ENCODE measurements at regions not wholly inside any gene's neighbourhood (a gene's known extent, or its start where the extent isn't known, plus 50 kb on each side); places are given as distances from the start of the nearest gene placed in this dataset.

- TF ChIP-seq, protein P1, sequence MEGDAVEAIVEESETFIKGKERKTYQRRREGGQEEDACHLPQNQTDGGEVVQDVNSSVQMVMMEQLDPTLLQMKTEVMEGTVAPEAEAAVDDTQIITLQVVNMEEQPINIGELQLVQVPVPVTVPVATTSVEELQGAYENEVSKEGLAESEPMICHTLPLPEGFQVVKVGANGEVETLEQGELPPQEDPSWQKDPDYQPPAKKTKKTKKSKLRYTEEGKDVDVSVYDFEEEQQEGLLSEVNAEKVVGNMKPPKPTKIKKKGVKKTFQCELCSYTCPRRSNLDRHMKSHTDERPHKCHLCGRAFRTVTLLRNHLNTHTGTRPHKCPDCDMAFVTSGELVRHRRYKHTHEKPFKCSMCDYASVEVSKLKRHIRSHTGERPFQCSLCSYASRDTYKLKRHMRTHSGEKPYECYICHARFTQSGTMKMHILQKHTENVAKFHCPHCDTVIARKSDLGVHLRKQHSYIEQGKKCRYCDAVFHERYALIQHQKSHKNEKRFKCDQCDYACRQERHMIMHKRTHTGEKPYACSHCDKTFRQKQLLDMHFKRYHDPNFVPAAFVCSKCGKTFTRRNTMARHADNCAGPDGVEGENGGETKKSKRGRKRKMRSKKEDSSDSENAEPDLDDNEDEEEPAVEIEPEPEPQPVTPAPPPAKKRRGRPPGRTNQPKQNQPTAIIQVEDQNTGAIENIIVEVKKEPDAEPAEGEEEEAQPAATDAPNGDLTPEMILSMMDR (IDR thresholded peaks at IDR 0.05; ENCODE audit: unreplicated experiment): no peak
- no peaks in the 10 kb centered on the region for H3K36me3 Mint-ChIP-seq (ENCODE audit: insufficient read depth)
- H3K4me1 Mint-ChIP-seq (ENCODE audit: low read depth): peaks cover 13% of the 10 kb centered on the region
- H3K9me3 Mint-ChIP-seq (ENCODE audit: low read depth): no peaks in the 10 kb centered on the region
- no peak for DNase-seq (ENCODE audit: low spot score, unreplicated experiment)
- H3K27me3 Mint-ChIP-seq: peaks cover 28% of the 10 kb centered on the region
- no peak overlapping the region for H3K4me3 Mint-ChIP-seq (ENCODE audit: low read depth)
- no peak overlapping the region for H3K27ac Mint-ChIP-seq
These were observed 271.3 kb upstream of the N4BP1 start for GRCh38 chr16:48881272-48881671.

- TF ChIP-seq, protein P1 (IDR thresholded peaks at IDR 0.05; ENCODE audit: unreplicated experiment): no peak
- H3K27ac Mint-ChIP-seq: no peak overlapping the region
- peaks cover 33% of the 10 kb centered on the region for H3K27me3 Mint-ChIP-seq
- H3K4me3 Mint-ChIP-seq (ENCODE audit: low read depth): no peak overlapping the region
- H3K36me3 Mint-ChIP-seq (ENCODE audit: insufficient read depth): no peaks in the 10 kb centered on the region
- peaks cover 13% of the 10 kb centered on the region for H3K4me1 Mint-ChIP-seq (ENCODE audit: low read depth)
- H3K9me3 Mint-ChIP-seq (ENCODE audit: low read depth): no peaks in the 10 kb centered on the region
- DNase-seq (ENCODE audit: low spot score, unreplicated experiment): no peak
These were observed 269.5 kb upstream of the N4BP1 start for GRCh38 chr16:48879223-48880122.

- TF ChIP-seq, protein P1 (IDR thresholded peaks at IDR 0.05; ENCODE audit: unreplicated experiment): no peak
- no peaks in the 10 kb centered on the region for H3K9me3 Mint-ChIP-seq (ENCODE audit: low read depth)
- no peak overlapping the region for H3K4me3 Mint-ChIP-seq (ENCODE audit: low read depth)
- H3K27me3 Mint-ChIP-seq: peaks cover 37% of the 10 kb centered on the region
- H3K27ac Mint-ChIP-seq: no peak overlapping the region
- no peaks in the 10 kb centered on the region for H3K36me3 Mint-ChIP-seq (ENCODE audit: insufficient read depth)
- H3K4me1 Mint-ChIP-seq (ENCODE audit: low read depth): peaks cover 13% of the 10 kb centered on the region
- no peak for DNase-seq (ENCODE audit: low spot score, unreplicated experiment)
These were observed 268.0 kb upstream of the N4BP1 start for GRCh38 chr16:48877946-48878345.

DNA sequence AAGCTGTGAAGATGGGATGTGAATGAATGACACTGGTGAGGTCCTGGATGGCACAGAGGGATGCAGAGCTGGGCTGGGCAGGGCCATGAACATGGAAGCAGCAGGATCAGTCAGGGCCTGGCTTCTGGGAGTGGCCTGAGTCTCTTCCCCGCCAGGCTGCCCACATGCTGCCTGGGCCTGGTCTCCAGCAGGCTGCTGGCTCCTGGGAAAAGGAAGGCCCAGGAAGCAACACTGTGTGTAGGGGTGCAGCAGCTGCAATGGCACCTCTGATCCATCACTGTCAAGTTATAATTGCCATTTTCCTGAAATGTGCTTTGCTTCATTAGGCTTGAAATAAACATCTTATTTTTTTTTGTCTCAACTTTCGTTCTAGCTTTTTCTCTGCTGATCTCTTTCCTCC is 260.2 kb upstream of the N4BP1 start:
- H3K4me1 Mint-ChIP-seq (ENCODE audit: low read depth): no peaks in the 10 kb centered on the region
- H3K36me3 Mint-ChIP-seq (ENCODE audit: insufficient read depth): no peaks in the 10 kb centered on the region
- H3K9me3 Mint-ChIP-seq (ENCODE audit: low read depth): no peaks in the 10 kb centered on the region
- H3K4me3 Mint-ChIP-seq (ENCODE audit: low read depth): no peak overlapping the region
- TF ChIP-seq, protein P1 (IDR thresholded peaks at IDR 0.05; ENCODE audit: unreplicated experiment): no peak
- H3K27me3 Mint-ChIP-seq: peaks cover 46% of the 10 kb centered on the region
- no peak overlapping the region for H3K27ac Mint-ChIP-seq
- no peak for DNase-seq (ENCODE audit: low spot score, unreplicated experiment)

- Mint-ChIP-seq H3K36me3 (ENCODE audit: insufficient read depth) (no peaks in the 10 kb centered on the region), H3K4me3 (ENCODE audit: low read depth) (no peak overlapping the region), H3K27me3 (peaks cover 39% of the 10 kb centered on the region), H3K9me3 (ENCODE audit: low read depth) (no peaks in the 10 kb centered on the region), H3K4me1 (ENCODE audit: low read depth) (no peaks in the 10 kb centered on the region), H3K27ac (no peak overlapping the region)
- no peak for DNase-seq (ENCODE audit: low spot score, unreplicated experiment)
- TF ChIP-seq, protein P1 (IDR thresholded peaks at IDR 0.05; ENCODE audit: unreplicated experiment): no peak
These were observed 255.5 kb upstream of the N4BP1 start for GRCh38 chr16:48865520-48865919.

All from progenitor cell of endocrine pancreas (in vitro differentiated cells).